Epithelial cell of proximal tubule (primary cell): ENCODE measurements at regions not wholly inside any gene's neighbourhood (a gene's known extent, or its start where the extent isn't known, plus 50 kb on each side); places are given as distances from the start of the nearest gene placed in this dataset.

ENCODE experiments used
- DNase-seq: peaks from one replicate; pipeline ENCODE4 v3.0.0-alpha.2; 2011; ENCODE audit warnings: low read depth
- H3K4me3 ChIP-seq: 2 replicates; pipeline ENCODE4 v1.5.1; 2011; ENCODE audit warnings: low read depth, mild to moderate bottlenecking, low read length
- CTCF ChIP-seq: conservative IDR thresholded peaks from 2 replicates; pipeline ENCODE4 v1.5.1; 2012; ENCODE audit warnings: low read depth, mild to moderate bottlenecking, low read length

GRCh38 chr12:58044966-58045365, 103.6 kb downstream of the ATP23 start:
- DNase-seq = no peak
- H3K4me3 ChIP-seq = no peak overlapping the region
- TF ChIP-seq CTCF = no peak

GRCh38 chr12:58046271-58046670, 104.9 kb downstream of the ATP23 start:
- DNase-seq = no peak
- no peak overlapping the region for H3K4me3 ChIP-seq
- TF ChIP-seq CTCF = no peak

GRCh38 chr12:58051378-58051777, 110.0 kb downstream of the ATP23 start:
- no peak for DNase-seq
- H3K4me3 ChIP-seq = no peak overlapping the region
- TF ChIP-seq CTCF = no peak

- H3K4me3 ChIP-seq = no peak overlapping the region
- DNase-seq = no peak
- TF ChIP-seq CTCF = no peak
These were observed 123.3 kb downstream of the ATP23 start for GRCh38 chr12:58064666-58065065.

- no peak for DNase-seq
- H3K4me3 ChIP-seq = no peak overlapping the region
- no peak for TF ChIP-seq CTCF
These were observed 124.9 kb downstream of the ATP23 start for GRCh38 chr12:58066296-58066695.

- DNase-seq = peak; percentile 38
- no peak overlapping the region for H3K4me3 ChIP-seq
- no peak for TF ChIP-seq CTCF
These were observed 126.4 kb downstream of the ATP23 start for GRCh38 chr12:58067610-58068387.

GRCh38 chr12:58068706-58069105, 127.3 kb downstream of the ATP23 start:
- no peak for DNase-seq
- TF ChIP-seq CTCF = no peak
- H3K4me3 ChIP-seq = no peak overlapping the region
